ENCODE measurements at regions not wholly inside any gene's neighbourhood (a gene's known extent, or its start where the extent isn't known, plus 50 kb on each side); places are given as distances from the start of the nearest gene placed in this dataset.

DNA sequence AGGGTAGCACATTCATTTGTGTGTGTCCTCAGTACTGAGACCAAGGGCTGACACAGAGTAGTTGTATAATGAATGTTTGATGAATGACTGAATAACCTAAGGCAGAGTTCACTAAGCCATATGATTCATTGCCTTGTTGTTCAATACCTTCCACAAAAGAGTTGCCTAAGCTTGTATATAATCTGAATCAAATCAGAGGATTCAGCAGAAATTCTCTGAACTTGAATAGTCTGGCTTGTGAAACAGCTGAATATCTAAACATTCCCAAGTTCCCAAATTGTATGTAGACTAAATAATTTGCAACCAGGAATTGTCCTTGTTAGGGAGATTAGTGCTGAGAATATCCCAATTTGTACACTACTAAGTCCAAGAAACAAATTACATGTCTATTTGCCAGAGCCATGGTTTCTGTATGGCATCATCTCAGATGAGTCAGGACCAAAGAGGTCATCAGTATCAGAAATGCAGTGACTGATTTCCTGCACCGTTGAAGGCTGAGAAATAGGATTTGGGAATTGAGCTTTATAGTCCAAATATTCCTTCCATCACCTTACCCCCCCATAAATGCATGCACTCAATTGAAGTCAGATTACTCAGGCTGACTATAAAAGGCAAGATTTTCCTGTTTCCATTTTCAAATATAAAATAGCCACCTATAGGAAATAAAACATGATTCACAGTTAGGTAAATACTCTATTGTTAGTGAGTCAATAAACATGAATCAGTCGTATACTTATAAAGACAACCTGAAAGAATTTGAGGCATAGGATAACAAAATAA is 168.7 kb downstream of the PHLDA1 start:
- H3K4me2 ChIP-seq (ENCODE audit: low read length), result no peak overlapping the region
- no peaks in the 10 kb centered on the region for H3K4me1 ChIP-seq
- no peaks in the 10 kb centered on the region for H3K27me3 ChIP-seq (ENCODE audit: control insufficient read depth, insufficient read depth, low read length)
- no peaks in the 10 kb centered on the region for H3K79me2 ChIP-seq
- TF ChIP-seq, protein P1, sequence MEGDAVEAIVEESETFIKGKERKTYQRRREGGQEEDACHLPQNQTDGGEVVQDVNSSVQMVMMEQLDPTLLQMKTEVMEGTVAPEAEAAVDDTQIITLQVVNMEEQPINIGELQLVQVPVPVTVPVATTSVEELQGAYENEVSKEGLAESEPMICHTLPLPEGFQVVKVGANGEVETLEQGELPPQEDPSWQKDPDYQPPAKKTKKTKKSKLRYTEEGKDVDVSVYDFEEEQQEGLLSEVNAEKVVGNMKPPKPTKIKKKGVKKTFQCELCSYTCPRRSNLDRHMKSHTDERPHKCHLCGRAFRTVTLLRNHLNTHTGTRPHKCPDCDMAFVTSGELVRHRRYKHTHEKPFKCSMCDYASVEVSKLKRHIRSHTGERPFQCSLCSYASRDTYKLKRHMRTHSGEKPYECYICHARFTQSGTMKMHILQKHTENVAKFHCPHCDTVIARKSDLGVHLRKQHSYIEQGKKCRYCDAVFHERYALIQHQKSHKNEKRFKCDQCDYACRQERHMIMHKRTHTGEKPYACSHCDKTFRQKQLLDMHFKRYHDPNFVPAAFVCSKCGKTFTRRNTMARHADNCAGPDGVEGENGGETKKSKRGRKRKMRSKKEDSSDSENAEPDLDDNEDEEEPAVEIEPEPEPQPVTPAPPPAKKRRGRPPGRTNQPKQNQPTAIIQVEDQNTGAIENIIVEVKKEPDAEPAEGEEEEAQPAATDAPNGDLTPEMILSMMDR (IDR thresholded peaks at IDR 0.05), result no peak
- no peaks in the 10 kb centered on the region for H3K9me3 ChIP-seq (ENCODE audit: control insufficient read depth, low read length)
- H3K9ac ChIP-seq, result no peak overlapping the region
- H3K27ac ChIP-seq, result no peak overlapping the region
- H3K4me3 ChIP-seq (ENCODE audit: low read depth, low read length), result no peak overlapping the region
- H2AFZ ChIP-seq, result no peak overlapping the region
- H3K36me3 ChIP-seq (ENCODE audit: control insufficient read depth, insufficient read depth, low read length), result no peaks in the 10 kb centered on the region

DNA sequence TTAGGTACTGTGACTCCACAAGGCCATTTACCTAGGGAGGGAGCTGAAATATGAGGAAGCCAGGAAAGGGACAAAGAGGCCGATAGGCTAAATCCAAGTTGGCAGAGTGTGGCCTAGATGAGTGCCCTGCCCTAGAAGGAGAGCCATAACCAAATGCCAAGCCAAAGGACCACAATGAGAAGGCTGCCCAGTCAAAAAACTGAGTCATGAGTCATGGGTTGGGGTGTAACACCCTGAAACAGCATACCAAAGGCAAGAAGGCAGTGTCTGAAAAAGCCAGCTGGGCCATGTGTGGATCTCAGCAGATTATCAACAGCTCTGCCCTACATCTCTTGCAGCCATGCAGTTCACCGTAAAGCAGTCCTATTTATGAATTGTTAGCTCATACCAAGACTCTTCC is 171.7 kb downstream of the PHLDA1 start:
- no peak overlapping the region for H3K27ac ChIP-seq
- H3K4me3 ChIP-seq (ENCODE audit: low read depth, low read length), result no peak overlapping the region
- no peaks in the 10 kb centered on the region for H3K27me3 ChIP-seq (ENCODE audit: control insufficient read depth, insufficient read depth, low read length)
- no peak overlapping the region for H3K9ac ChIP-seq
- H3K36me3 ChIP-seq (ENCODE audit: control insufficient read depth, insufficient read depth, low read length), result no peaks in the 10 kb centered on the region
- H3K4me1 ChIP-seq, result no peaks in the 10 kb centered on the region
- no peaks in the 10 kb centered on the region for H3K9me3 ChIP-seq (ENCODE audit: control insufficient read depth, low read length)
- H3K79me2 ChIP-seq, result no peaks in the 10 kb centered on the region
- no peak overlapping the region for H3K4me2 ChIP-seq (ENCODE audit: low read length)
- TF ChIP-seq, protein P1 (IDR thresholded peaks at IDR 0.05), result no peak
- H2AFZ ChIP-seq, result no peak overlapping the region

DNA sequence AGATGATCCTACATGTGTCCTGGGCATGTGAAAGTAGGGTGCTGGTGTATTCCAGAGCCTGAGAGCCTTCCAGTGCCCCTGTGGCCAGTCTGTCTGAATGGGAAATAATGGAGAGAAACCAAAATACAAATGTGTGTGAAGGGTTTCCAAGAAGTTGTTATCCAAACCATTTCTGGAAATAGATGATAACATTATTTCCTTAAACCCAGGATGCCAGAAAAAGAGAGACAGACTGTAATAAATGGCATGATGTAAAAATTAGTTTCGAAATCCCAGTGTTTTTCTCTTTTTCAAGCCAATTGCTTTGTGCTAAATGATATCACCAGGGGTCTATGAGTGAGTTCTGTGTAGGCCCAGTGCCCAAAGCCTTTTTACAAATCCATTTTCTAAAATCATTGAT is 175.3 kb downstream of the PHLDA1 start:
- Histone ChIP-seq H2AFZ (no peak overlapping the region), H3K36me3 (ENCODE audit: control insufficient read depth, insufficient read depth, low read length) (no peaks in the 10 kb centered on the region), H3K4me2 (ENCODE audit: low read length) (no peak overlapping the region), H3K4me1 (no peaks in the 10 kb centered on the region), H3K79me2 (no peaks in the 10 kb centered on the region), H3K27me3 (ENCODE audit: control insufficient read depth, insufficient read depth, low read length) (peaks cover 3% of the 10 kb centered on the region), H3K9ac (no peak overlapping the region), H3K9me3 (ENCODE audit: control insufficient read depth, low read length) (no peaks in the 10 kb centered on the region), H3K27ac (no peak overlapping the region), H3K4me3 (ENCODE audit: low read depth, low read length) (no peak overlapping the region)
- TF ChIP-seq, protein P1 (IDR thresholded peaks at IDR 0.05), result no peak

DNA sequence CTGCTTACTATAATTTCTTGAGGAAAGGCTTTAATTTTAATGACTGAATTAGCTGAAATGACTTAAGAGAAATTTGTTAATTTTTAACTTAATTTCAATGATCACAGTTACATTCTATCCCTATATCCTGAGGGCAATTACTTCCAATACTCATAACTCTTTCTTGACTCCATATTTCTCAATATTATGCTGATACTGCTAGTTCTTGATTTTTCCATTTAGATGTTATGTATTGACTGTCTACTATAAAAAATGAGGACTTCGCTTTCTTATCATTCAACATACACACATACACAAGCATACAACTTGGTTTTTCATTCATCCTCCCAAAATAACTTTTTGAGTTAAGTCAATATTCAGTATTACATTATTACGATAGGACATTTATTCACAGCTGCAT is 176.2 kb downstream of the PHLDA1 start:
- H3K9ac ChIP-seq, result no peak overlapping the region
- H3K4me2 ChIP-seq (ENCODE audit: low read length), result no peak overlapping the region
- H3K4me3 ChIP-seq (ENCODE audit: low read depth, low read length), result no peak overlapping the region
- H3K4me1 ChIP-seq, result no peaks in the 10 kb centered on the region
- H2AFZ ChIP-seq, result no peak overlapping the region
- no peaks in the 10 kb centered on the region for H3K79me2 ChIP-seq
- TF ChIP-seq, protein P1 (IDR thresholded peaks at IDR 0.05), result no peak
- no peaks in the 10 kb centered on the region for H3K36me3 ChIP-seq (ENCODE audit: control insufficient read depth, insufficient read depth, low read length)
- H3K27ac ChIP-seq, result no peak overlapping the region
- no peaks in the 10 kb centered on the region for H3K9me3 ChIP-seq (ENCODE audit: control insufficient read depth, low read length)
- peaks cover 3% of the 10 kb centered on the region for H3K27me3 ChIP-seq (ENCODE audit: control insufficient read depth, insufficient read depth, low read length)
